ENCODE measurements at regions not wholly inside any gene's neighbourhood (a gene's known extent, or its start where the extent isn't known, plus 50 kb on each side); places are given as distances from the start of the nearest gene placed in this dataset.

- no peak for DNase-seq
Measured at GRCh38 chr11:45723397-45723796, 58.0 kb upstream of the CHST1 start.

GRCh38 chr11:45722144-45722543, 56.7 kb upstream of the CHST1 start:
- no peak for DNase-seq

- DNase-seq, result no peak
Measured at GRCh38 chr11:45717526-45717925, 52.1 kb upstream of the CHST1 start.

GRCh38 chr11:45715418-45715817, 50.0 kb upstream of the CHST1 start:
- peak; percentile 11 for DNase-seq
